Left renal pelvis (tissue), 4 donors: ENCODE measurements at regions not wholly inside any gene's neighbourhood (a gene's known extent, or its start where the extent isn't known, plus 50 kb on each side); places are given as distances from the start of the nearest gene placed in this dataset.
A peak's percentile ranks its signal among the peaks of the same experiment; 100 is the strongest.

Experiments
- DNase-seq, 4 donors: peaks; one replicate each; pipeline ENCODE4 v3.0.0-alpha.2; 2013; ENCODE audit warnings: low read depth in 4 of 4, low spot score in 3 of 4

DNA sequence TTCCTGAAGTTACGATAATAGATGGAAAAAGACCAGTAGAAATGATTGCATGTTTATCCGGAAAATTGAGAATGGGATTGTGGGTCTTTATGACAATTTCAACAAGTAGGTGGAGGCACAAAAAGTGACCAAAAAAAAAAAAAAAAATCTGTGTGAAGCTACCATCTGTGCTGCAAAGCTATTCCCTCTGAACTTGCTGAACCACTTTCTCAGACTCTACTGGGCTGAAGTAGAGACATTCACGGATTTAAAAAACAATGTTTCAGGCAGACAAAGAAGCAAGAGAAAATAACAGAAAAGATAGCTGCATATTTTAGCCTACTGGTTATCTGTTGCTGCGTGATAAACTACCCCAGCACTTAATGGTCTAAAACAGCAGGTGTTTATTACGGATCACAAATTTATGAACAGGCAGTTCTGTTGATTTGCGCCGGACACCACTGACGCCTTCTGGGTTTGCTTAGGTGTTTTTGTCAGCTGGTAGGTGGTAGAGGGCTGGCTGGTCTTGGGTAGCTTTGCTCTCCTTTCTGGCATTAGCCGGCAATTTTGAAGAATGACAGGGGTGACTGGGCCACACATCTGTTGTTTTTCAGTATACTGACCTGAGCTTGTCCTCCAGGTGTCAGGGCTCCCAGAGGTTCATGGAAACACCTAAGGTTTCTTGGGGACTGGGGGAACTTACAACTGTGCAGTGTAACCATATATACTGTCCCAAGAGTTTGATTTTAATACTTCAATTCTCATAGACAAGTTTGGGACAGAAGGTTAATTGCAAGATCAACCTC, 665.1 kb downstream of the CCSER2 start:
- no peak for DNase-seq

DNA sequence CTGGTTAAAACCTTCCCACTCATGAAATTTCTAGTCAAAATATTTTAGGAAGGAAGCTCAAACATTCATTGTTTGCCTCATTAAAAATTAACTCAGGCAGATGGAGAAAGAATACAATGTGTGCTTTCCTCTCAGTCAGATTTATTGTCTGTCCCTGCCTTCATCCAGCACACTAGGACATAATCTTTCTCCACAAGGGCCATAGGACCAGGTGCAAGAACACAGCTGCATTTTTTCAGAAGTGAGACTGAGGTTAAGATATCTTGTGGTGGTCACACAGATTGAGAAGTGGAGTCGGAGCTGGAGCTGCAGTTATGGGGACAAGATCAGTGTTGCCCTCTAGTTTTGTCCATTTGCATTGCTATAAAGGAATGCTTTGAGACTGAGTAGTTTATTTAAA, 666.3 kb downstream of the CCSER2 start:
- DNase-seq: no peak

DNA sequence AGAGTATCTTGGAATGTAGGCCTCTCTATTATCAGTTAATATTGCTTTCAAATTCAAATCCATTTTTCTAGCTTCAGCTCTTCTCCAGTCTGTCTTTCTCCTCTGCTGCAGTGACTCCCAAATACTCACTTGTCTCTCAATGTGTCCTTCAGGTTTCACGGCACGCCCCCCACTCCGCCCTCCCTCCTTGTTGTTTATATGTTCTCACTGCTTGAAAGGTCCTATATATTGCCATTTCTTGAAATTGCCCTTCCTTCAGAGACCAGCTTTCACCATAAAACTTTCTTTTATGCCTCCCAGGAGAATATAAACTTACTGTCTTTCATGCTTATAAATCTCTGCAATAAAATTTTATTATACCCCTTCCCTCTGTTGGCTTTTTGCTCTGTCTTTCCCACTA, 668.2 kb downstream of the CCSER2 start:
- no peak for DNase-seq

DNA sequence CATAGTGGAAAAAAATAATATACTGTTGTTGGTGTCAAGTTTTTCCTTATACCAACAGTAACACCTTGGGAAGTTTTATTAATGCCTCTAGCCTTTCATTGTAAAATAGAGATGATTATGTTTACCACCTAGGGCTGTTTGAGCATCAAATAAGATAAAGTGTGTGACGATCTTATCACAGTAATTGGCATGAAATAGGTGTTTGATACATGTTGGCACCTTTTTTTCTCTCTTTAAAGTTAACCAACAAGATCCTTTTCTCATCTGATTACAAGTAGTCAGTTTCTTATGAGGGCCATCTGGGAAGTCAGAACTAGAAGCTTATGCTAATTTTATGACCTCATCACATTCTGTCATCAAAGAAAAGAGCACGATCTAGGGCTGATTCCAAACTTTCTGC, 669.5 kb downstream of the CCSER2 start:
- DNase-seq: no peak

DNA sequence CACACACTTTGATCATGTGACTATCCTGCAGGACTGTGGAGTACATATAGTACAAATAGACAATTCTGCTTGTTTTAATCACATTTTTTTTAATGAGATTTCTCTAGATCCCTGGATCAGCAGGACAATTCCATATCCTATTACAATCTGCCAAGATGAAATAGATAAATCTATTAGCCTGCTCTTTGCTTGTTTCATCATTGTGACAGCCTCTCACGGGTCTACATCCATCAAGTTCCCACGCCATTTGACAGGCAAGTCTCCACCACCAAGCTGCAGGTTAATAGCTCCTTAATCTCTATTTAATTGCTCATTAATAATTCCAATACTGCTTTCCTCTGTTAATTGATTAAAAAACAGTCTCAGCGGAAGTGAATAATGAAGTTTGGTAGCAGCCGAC, 671.5 kb downstream of the CCSER2 start:
- no peak for DNase-seq

DNA sequence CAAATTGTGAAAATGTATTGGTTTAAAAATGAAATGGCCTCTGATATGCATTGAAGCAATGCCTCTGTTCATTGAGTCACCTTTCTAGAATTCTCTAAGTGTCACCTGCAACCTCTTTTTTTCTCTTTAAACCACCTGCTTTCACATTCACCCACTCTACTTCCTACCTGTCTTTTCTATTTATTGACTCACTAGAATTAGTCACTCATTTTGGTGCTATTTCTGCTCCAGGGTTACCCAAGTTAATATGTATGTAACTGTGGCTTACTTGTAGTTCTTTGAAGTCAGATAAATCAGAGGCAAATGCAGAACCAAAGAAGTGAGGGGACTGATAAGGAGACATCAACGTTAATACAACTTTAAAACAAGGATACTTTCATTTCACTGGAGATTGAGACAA, 674.7 kb downstream of the CCSER2 start:
- no peak for DNase-seq

DNA sequence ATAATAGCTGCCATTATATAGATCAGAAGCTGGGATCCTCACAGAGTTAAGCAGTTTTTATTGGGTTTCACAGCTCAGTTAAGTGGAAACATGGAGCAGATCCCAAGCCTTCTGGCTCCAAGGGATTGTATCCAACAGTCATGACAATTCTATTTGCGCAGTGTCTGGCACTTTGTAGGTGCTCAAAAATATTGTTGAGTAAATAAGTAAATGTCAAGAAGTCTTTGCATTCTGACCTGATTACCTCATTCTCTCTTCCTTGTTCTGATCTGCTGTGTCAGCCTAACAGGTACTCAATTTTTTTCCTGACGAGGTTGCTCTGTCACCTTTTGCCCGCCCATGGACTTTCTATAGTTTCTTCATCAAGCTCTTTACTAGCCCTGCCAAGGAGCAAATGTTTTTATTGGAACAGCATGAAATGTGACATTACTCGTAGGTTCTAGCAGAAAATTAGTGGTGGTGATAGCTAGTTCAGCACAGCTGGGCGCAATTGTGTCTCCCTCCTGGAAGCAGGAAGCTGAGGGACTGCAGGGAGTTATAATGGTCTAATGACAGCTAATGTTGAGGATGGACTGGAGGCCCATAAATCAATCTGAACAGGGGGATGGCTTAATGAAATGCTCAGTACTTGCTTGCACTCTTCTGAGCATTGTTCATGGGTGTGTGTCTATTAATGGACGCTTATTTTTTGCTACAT, 680.2 kb downstream of the CCSER2 start:
- no peak for DNase-seq

DNA sequence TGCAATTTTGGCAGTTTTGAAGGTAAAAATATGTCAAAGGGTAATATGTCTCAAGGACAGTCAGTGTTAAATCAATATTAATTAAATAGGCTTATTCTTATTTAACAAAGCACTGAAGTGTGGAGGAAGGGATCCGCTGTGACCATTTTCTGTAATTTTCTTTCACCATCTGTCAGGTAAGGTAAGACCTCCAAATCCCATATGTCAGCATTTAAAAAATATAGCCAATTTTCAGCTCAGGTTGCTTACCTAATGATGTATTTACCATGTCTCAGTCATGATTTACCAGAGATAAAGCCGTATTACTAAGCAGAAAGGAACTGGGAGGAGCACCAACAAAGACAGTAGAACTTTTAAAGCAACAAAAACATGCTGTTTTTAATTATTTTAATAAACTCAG, 683.9 kb downstream of the CCSER2 start:
- DNase-seq: no peak

DNA sequence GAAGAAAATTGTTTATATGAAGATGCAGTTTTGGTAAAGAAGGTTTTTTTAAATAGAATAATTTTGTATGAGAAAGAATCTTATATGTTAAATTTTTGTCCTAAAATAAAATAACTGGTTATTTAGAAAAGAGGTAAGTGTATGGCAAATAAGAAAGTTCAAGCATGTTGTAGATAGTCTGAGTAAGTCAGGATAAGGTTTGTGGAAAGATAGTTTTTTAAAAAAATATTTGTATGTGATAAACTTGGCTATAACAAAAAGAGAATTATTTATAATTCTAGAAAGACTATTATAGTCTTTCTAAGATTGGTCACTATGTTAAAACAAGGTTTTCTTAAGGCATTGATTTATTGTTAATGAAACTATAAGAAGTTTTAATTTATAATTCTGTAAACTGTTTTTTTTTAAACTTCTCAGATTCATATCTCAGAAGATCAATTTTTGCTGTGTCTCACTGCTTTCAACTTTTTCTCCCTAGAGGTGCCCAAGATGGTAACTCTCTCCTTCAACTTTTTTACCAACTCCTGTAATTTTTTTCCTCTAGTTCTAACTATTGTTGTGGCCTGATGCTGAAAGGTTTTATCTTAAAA, 698.6 kb downstream of the CCSER2 start:
- no peak for DNase-seq

DNA sequence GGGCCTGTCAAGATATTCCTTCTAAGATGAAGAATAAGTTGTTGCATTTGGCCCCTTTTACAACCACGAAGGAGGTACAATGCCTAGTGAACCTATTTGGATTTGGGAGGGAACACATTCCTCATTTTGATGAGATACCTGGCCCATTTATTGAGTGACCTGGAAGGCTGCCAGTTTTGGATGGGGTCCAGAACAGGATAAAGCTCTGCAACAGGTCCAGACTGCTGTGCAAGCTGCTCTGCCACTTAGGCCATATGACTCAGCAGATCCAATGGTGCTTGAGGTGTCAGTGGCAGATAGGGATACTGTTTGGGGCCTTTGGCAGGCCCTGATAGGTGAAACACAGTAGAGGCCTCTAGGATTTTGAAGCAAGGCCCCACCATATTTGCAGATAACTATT, 704.6 kb downstream of the CCSER2 start:
- DNase-seq: no peak

DNA sequence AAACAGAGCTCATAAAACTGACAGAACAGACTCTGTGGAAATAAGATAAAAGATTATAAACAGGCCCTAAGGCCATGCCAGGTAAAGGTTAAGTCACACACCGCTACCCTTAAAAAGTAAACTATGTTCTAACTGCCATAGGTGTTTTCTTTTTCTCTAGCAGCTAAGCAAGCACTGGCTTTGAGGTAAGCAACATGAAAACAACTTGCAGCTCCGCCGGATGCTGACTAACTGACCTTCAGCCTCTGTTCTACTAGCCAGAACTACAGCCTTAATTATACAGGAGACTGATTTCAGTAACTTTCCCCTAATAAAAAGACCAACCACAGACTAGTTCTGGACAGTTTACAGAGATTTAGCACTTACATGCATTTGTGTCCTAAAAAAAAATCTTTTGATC, 708.3 kb downstream of the CCSER2 start:
- DNase-seq: peak in 1 of 4 donors; percentile 3

DNA sequence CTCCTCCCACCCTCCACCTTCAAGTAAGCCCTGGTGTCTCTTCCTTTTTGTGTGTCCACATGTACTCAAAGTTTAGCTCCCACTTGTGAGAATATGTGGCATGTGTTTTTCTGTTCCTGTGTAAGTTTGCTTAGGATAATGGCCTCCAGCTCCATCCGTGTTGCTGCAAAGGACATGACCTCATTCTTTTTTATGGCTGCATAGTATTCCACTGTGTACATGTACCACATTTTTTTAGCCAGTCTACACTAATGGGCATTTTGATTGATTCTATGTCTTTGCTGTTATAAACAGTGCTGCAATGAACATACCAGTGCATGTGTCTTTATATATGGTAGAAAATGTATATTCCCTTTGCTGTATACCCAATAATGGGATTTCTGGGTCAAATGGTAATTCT, 710.9 kb downstream of the CCSER2 start:
- DNase-seq: no peak

DNA sequence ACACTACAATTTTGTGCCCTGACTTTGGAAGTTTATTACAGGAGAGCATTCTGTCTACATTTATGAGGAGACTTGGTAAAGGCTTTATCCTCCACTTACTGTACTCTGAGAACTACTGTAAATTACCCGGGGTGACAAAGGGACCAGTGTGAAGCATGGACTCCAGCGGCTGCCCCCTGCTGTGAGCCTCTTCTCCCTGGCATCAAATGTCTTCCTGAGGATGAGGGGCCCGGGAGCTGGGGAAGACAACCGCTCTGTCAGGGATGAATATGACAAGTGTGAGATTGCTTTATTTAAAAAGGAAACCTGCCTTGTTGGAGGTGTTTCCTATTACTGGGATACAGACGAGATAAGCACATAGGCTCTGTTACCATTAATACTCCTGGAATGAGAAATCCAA, 714.8 kb downstream of the CCSER2 start:
- no peak for DNase-seq

DNA sequence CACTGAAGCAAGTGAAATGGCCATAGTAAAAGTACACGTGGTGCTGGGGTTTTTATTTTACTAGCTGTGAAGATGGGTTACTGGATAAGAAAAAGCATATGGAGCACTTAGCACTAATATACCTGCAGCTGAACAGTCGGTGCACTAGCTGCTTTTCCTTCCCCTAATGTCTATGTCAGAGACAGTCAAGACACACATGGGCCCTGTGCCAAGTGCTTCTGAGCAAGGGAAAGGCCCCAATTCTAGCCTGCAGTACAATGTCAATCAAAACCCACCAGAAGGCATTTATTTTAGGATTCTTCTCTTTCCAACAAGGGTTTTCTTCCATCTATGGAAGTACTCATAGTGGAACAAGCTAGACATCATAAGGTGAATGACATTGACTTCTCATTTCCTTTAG, 716.7 kb downstream of the CCSER2 start:
- no peak for DNase-seq

DNA sequence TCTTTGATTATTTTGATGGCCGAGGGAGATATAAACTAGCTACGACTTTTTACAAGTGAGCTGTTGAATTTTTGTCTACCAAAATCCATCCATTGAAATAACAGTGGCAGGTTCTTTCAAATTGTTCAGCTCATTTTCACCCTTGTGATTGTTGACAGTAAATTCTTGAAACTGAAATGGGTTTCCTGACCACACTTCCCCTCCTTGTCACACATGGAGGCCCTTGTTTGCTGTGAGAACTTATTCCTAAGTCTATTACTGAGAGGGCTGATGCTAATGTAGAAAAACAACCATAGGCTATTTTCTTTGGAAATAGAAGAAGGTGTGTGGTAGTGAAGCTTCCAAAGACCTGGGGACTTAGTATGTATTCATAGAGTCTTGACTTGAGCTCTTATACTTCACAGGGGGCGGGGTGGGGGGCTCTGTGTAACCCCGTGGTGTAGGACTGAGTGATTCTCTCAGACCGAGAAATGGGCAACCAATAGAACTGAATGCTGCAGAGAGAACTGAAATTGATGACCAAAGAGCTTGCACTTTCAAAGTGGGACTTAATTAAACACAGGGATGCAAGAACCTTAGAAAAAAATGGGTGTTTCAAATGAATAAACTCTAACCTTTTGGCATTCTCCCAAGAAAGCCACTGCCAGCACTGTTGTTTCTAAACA, 718.9 kb downstream of the CCSER2 start:
- no peak for DNase-seq

DNA sequence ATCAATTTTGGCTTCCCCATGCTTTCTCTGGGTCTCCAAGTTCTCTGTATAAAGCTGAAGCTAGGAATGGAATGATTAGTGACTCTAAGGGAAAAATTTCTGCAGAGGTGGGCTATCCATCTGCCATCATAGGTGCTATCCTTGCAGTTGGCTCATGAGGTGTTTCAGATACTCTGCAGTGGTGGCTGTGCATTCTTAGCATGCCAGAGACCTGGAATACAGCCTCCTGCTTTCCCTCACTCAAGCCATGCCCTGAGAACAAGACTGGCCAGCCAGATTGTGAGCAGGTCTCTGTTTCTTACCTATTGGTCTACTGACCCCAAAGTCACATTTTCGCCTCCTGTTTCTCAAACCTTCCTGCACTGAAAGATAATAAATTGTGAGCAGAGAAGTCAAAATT, 719.6 kb downstream of the CCSER2 start:
- no peak for DNase-seq

DNA sequence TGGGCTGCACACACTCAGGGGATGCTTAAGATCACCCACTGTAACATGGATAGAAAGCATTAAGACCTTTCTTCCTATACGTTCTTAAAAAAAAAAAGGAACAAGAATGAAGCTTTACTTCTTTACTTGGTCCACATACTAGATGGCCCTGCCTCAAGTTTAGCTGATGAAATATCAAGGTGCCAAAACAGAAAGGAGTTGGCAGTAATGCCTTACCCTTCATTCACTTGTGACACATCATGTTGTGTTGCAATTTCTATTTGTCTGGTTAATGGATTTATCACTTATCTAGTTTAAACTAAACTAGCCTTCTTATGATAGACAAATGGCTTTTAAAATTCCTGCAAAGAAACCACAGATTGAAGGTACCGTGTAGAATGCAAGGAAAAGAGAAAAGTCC, 720.3 kb downstream of the CCSER2 start:
- DNase-seq: no peak

DNA sequence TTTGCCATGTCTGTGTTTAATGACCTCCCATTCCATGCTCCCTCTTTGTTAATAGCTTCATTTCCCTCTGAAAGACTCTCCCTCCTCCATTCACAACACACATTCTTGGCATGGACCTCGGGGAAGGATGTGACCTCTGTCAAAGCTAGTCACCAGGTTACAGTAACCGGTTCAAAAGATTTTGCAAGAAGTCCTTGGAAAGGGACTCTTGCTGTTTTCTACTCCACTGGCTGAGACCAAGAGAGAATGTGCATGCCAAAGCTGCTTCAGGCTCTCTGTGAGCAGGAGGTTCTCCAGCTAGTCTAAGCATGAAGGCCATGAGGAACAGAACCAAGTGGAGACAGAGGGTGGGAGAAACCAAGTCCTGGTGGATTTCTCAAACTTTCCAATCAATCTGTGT, 732.6 kb downstream of the CCSER2 start:
- DNase-seq: no peak

DNA sequence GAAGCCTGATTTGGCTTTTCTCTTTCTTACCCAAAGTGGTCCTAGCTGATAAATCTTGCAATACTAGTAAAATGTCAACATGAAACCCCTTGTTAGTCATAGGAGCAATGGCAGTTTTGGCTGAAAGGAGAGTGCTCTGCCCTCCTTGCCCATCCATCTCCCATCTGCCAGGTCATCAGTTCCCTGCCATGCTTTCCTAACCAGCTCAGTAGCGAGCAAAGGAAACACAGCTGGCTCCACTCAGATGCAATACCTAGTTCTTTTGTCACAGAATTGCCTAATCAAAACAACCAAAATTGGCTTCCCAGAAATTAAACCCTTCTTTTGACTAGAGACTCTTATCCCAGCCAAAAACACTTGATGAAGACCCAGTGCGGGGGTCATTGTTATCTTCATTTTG, 733.0 kb downstream of the CCSER2 start:
- no peak for DNase-seq

DNA sequence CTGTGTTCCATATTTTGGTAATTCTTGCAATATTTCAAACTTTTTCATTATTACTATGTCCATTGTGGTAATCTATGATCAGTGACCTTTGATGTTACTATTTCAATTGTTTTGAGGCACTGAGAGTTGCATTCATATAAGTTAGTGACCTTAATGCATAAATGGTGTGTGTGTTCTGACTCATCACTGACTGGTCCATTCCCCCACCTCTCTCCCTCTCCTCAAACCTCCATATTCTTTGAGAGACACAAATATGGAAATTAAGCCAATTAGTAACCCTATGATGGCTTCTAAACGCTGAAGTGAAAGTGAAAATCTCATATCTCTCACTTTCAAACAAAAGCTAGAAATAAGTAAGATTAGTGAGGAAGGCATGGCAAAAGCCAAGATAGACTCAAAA, 739.6 kb downstream of the CCSER2 start:
- no peak for DNase-seq

DNA sequence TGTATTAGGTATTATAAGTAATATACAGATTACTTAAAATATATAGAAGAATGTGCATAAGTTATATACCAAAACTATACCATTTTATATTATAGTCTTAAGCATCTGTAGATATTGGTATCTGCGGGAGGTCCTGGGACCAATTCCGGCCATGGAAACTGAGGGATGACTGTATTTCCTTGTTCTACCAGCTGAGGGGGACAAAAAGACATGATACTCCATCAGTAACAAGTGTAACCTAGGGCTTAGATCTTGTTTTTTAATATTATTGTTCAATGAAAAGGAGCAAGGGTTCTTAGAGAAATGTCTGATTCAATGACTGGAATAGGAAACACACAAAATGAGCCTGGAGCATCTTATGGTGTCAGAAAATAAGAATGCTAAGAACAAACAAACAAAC, 752.5 kb downstream of the CCSER2 start:
- DNase-seq: no peak
